Loucy (cell line): ENCODE measurements at regions not wholly inside any gene's neighbourhood (a gene's known extent, or its start where the extent isn't known, plus 50 kb on each side); places are given as distances from the start of the nearest gene placed in this dataset.

Source experiments
- H2AFZ ChIP-seq: fragments of 200-600 bp; sonication (generic); 2 replicates; pipeline ENCODE4 v1.6.0; 2016; ENCODE audit warnings: antibody characterized with exemption, mild to moderate bottlenecking, low read length, moderate library complexity
- H3F3A ChIP-seq: fragments of 200-600 bp; 2 replicates; pipeline ENCODE4 v1.6.0; 2016; ENCODE audit warnings: antibody characterized with exemption, low read depth, mild to moderate bottlenecking
- H3K27me3 ChIP-seq: fragments of 200-600 bp; sonication (generic); 2 replicates; pipeline ENCODE4 v1.6.1; 2014; ENCODE audit warnings: low read length, mild to moderate bottlenecking; ENCODE audit not compliant: insufficient read depth, poor library complexity, severe bottlenecking
- H3K36me3 ChIP-seq: fragments of 200-600 bp; sonication (generic); 2 replicates; pipeline ENCODE4 v1.6.1; 2016; ENCODE audit warnings: low read length; ENCODE audit not compliant: insufficient read depth
- H3K4me1 ChIP-seq: fragments of 200-600 bp; sonication (generic); 2 replicates; pipeline ENCODE4 v1.5.1; 2014; ENCODE audit warnings: low read length, mild to moderate bottlenecking; ENCODE audit not compliant: insufficient read depth, poor library complexity, severe bottlenecking
- H3K4me2 ChIP-seq: fragments of 200-600 bp; sonication (generic); 2 replicates; pipeline ENCODE4 v1.6.0; 2014; ENCODE audit warnings: antibody characterized with exemption, low read length, low read depth, mild to moderate bottlenecking; ENCODE audit not compliant: poor library complexity, severe bottlenecking
- H3K4me3 ChIP-seq: fragments of 200-600 bp; sonication (generic); 2 replicates; pipeline ENCODE4 v1.5.1; 2014; ENCODE audit warnings: low read length, mild to moderate bottlenecking, mixed read lengths; ENCODE audit not compliant: poor library complexity, severe bottlenecking
- H3K79me2 ChIP-seq: fragments of 200-600 bp; sonication (generic); 2 replicates; pipeline ENCODE4 v1.6.1; 2014; ENCODE audit warnings: low read length; ENCODE audit not compliant: insufficient read depth
- H3K9ac ChIP-seq: fragments of 200-600 bp; sonication (generic); 2 replicates; pipeline ENCODE4 v1.6.0; 2014; ENCODE audit warnings: mild to moderate bottlenecking, low read depth, low read length, moderate library complexity; ENCODE audit not compliant: poor library complexity, severe bottlenecking
- H3K9me2 ChIP-seq: fragments of 200-600 bp; sonication (generic); replicated peaks from 2 replicates; pipeline ENCODE4 v1.6.1; 2016; ENCODE audit warnings: low read depth, low read length, mixed read lengths
- H3K9me3 ChIP-seq: fragments of 200-600 bp; sonication (generic); 2 replicates; pipeline ENCODE4 v1.6.1; 2014; ENCODE audit warnings: mild to moderate bottlenecking, antibody characterized with exemption, low read length, low read depth; ENCODE audit not compliant: insufficient read depth
- H4K20me1 ChIP-seq: fragments of 200-600 bp; sonication (generic); 2 replicates; pipeline ENCODE4 v1.6.0; 2014; ENCODE audit warnings: antibody characterized with exemption, low read length, mild to moderate bottlenecking; ENCODE audit not compliant: insufficient read depth, poor library complexity, severe bottlenecking
- CTCF ChIP-seq: fragments of 200-600 bp; sonication (generic); conservative IDR thresholded peaks from 2 replicates; pipeline ENCODE4 v1.5.1; 2014; ENCODE audit warnings: mild to moderate bottlenecking, antibody characterized with exemption, low read length
- EZH2phosphoT487 ChIP-seq: fragments of 200-600 bp; IDR thresholded peaks from 2 replicates; pipeline ENCODE4 v1.6.1; 2018; ENCODE audit warnings: antibody characterized with exemption, mild to moderate bottlenecking, moderate library complexity, borderline replicate concordance

- H3K36me3 ChIP-seq: no peaks in the 10 kb centered on the region
- H3K4me2 ChIP-seq: no peak overlapping the region
- no peak overlapping the region for H3K4me3 ChIP-seq
- H4K20me1 ChIP-seq: no peaks in the 10 kb centered on the region
- H3F3A ChIP-seq: no peaks in the 10 kb centered on the region
- TF ChIP-seq EZH2phosphoT487 (no peak), CTCF (no peak)
- H2AFZ ChIP-seq: no peak overlapping the region
- no peaks in the 10 kb centered on the region for H3K4me1 ChIP-seq
- no peaks in the 10 kb centered on the region for H3K79me2 ChIP-seq
- no peaks in the 10 kb centered on the region for H3K9me3 ChIP-seq
- no peaks in the 10 kb centered on the region for H3K9me2 ChIP-seq
- no peak overlapping the region for H3K9ac ChIP-seq
- H3K27me3 ChIP-seq: no peaks in the 10 kb centered on the region
Observed at GRCh38 chr6:94050515-94050914, 631.2 kb upstream of the EPHA7 start.

DNA sequence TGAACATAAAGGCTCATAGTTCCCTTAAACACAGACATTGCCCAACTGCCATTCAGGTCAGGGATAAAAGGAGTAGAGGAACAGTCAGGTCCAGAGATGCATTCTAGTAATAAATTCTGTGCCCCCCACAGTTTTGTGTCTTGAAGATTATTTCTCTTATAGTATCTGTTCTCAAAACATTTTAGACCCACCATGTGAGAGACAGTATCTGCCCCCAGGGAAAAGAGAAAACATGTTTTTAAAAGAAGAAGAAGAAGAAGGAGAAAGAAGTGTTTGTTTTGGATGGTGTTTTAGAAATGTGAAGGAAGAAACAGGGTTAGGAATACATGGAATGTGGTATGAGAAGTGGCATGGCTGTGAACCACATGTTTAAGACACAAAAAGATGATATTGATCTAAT, 629.6 kb upstream of the EPHA7 start:
- H3K79me2 ChIP-seq: no peaks in the 10 kb centered on the region
- H3K4me1 ChIP-seq: no peaks in the 10 kb centered on the region
- H3K27me3 ChIP-seq: no peaks in the 10 kb centered on the region
- no peaks in the 10 kb centered on the region for H3K9me3 ChIP-seq
- H3K36me3 ChIP-seq: no peaks in the 10 kb centered on the region
- no peaks in the 10 kb centered on the region for H4K20me1 ChIP-seq
- H2AFZ ChIP-seq: no peak overlapping the region
- H3K9ac ChIP-seq: no peak overlapping the region
- no peak overlapping the region for H3K4me2 ChIP-seq
- H3K4me3 ChIP-seq: no peak overlapping the region
- TF ChIP-seq EZH2phosphoT487 (no peak), CTCF (no peak)
- H3K9me2 ChIP-seq: no peaks in the 10 kb centered on the region
- H3F3A ChIP-seq: no peaks in the 10 kb centered on the region

DNA sequence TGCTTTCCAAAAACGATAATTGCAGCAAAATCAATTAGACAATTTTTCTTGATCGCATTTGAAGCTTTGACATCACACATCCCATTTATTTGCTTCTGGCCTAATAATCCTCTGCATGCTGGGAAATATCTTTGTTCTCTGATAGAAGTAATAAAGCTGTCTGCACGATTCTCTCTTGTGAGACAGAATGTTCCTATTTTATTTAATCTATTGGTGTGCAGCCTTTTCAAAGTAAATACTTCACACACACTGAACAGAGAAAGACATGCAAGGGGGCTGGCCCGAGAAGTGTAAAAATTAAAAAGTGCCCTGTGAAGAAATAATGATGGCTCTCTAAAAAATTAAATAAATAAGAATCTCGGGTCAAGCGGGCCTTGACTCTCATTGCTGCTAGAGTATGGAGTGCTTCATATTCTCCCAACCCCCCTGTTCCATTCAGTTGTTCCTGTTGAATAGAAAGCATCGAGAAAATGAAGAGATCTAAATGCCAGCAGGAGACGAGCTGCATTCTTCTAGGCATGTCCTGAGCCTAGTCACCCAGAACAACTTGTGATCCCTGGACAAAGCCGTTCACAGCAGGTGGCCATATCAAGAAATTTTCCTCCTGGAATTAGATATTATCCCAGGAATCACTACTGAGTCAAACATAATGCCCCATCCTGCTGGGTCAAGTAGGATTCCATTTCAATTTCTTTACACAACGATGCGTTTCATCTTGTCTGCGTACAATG, 625.9 kb upstream of the EPHA7 start:
- no peaks in the 10 kb centered on the region for H3K4me1 ChIP-seq
- H3K4me3 ChIP-seq: no peak overlapping the region
- no peak overlapping the region for H3K4me2 ChIP-seq
- H3F3A ChIP-seq: no peaks in the 10 kb centered on the region
- H3K36me3 ChIP-seq: no peaks in the 10 kb centered on the region
- H3K9me3 ChIP-seq: no peaks in the 10 kb centered on the region
- no peaks in the 10 kb centered on the region for H3K79me2 ChIP-seq
- TF ChIP-seq CTCF: no peak
- TF ChIP-seq EZH2phosphoT487: no peak
- no peaks in the 10 kb centered on the region for H4K20me1 ChIP-seq
- no peaks in the 10 kb centered on the region for H3K27me3 ChIP-seq
- H2AFZ ChIP-seq: no peak overlapping the region
- no peaks in the 10 kb centered on the region for H3K9me2 ChIP-seq
- H3K9ac ChIP-seq: no peak overlapping the region
